SK-N-SH (cell line): ENCODE measurements at regions not wholly inside any gene's neighbourhood (a gene's known extent, or its start where the extent isn't known, plus 50 kb on each side); places are given as distances from the start of the nearest gene placed in this dataset.

Experiments used
- CTCF ChIA-PET: fragments of 300-600, 350-600 bp; formaldehyde crosslinking; extraction: SDS; loops from one replicate; lab custom pipeline; 2021; lab: Yijun Ruan, JAX
- POLR2A ChIA-PET: fragments of 350-600 bp; sonication (Branson Sonifier 250); formaldehyde crosslinking; extraction: SDS; loops from one replicate; lab custom pipeline; 2020; ENCODE audit warnings: antibody characterized with exemption, inconsistent platforms; lab: Yijun Ruan, JAX
- DNase-seq: peaks from one replicate; pipeline ENCODE4 v3.0.0; 2012
- H2AFZ ChIP-seq: fragments of 200-600 bp; sonication (generic); 2 replicates; pipeline ENCODE4 v1.8.1; 2016; ENCODE audit warnings: antibody characterized with exemption, mild to moderate bottlenecking, low read depth
- H3F3A ChIP-seq: fragments of 200-600 bp; sonication (generic); replicated peaks from 2 replicates; pipeline ENCODE3; 2016; ENCODE audit warnings: antibody characterized with exemption, mild to moderate bottlenecking; ENCODE audit not compliant: insufficient read depth
- H3K27ac ChIP-seq, 2 experiments: fragments of 200-500 bp in 1 of 2; fragments of 200-600 bp in 1 of 2; sonication (Bioruptor generic) in 1 of 2; sonication (generic), shearing (Covaris generic) in 1 of 2; 2 replicates each; pipeline versions ENCODE4 v1.5.1 to v1.6.1; 2014 to 2016; ENCODE audit warnings: low read depth in 2 of 2, inconsistent platforms in 1 of 2, low read length in 1 of 2, mild to moderate bottlenecking in 1 of 2, mixed read lengths in 1 of 2
- H3K27me3 ChIP-seq: fragments of 200-600 bp; sonication (generic), shearing (Covaris generic); 2 replicates; pipeline ENCODE4 v1.6.1; 2016; ENCODE audit warnings: mixed run types; ENCODE audit not compliant: insufficient read depth
- H3K36me3 ChIP-seq, 2 experiments: fragments of 200-500 bp in 1 of 2; fragments of 200-600 bp in 1 of 2; sonication (Bioruptor generic) in 1 of 2; sonication (generic) in 1 of 2; replicated peaks in 1 of 2; 2 replicates each; pipeline versions ENCODE3 to v1.5.1; 2014 to 2016; ENCODE audit warnings: low read length in 1 of 2, mild to moderate bottlenecking in 1 of 2; ENCODE audit not compliant: insufficient read depth in 2 of 2, control insufficient read depth in 1 of 2
- H3K4me1 ChIP-seq, 2 experiments: fragments of 200-500 bp in 1 of 2; fragments of 200-600 bp in 1 of 2; sonication (Bioruptor generic) in 1 of 2; sonication (generic), shearing (Covaris generic) in 1 of 2; 2 replicates each; pipeline versions ENCODE4 v1.5.1 to v1.6.1; 2014 to 2016; ENCODE audit warnings: low read depth in 1 of 2, low read length in 1 of 2, mixed run types in 1 of 2; ENCODE audit not compliant: insufficient read depth in 2 of 2, control insufficient read depth in 1 of 2
- H3K4me2 ChIP-seq: fragments of 200-600 bp; sonication (generic), shearing (Covaris generic); 2 replicates; pipeline ENCODE4 v1.6.1; 2017; ENCODE audit warnings: mixed run types
- H3K4me3 ChIP-seq, 2 experiments: fragments of 200-500 bp in 1 of 2; fragments of 200-600 bp in 1 of 2; sonication (Bioruptor generic) in 1 of 2; sonication (generic), shearing (Covaris generic) in 1 of 2; 2 replicates each; pipeline versions ENCODE4 v1.5.1 to v1.8.1; 2014 to 2016; ENCODE audit warnings: low read depth in 2 of 2, inconsistent platforms in 1 of 2, low read length in 1 of 2, mild to moderate bottlenecking in 1 of 2, mixed read lengths in 1 of 2, moderate library complexity in 1 of 2
- H3K79me2 ChIP-seq: fragments of 200-600 bp; sonication (generic); 2 replicates; pipeline ENCODE4 v1.8.1; 2017; ENCODE audit warnings: mild to moderate bottlenecking; ENCODE audit not compliant: insufficient read depth
- H3K9ac ChIP-seq: fragments of 200-600 bp; sonication (generic); 2 replicates; pipeline ENCODE4 v1.6.1; 2017; ENCODE audit warnings: mixed run types
- H3K9me2 ChIP-seq: fragments of 200-600 bp; sonication (generic); 2 replicates; pipeline ENCODE4 v1.6.1; 2017; ENCODE audit warnings: mixed run types
- H3K9me3 ChIP-seq: fragments of 200-600 bp; sonication (generic); 2 replicates; pipeline ENCODE4 v1.6.1; 2017; ENCODE audit warnings: mixed run types, mild to moderate bottlenecking, moderate library complexity
- H4K20me1 ChIP-seq: fragments of 200-600 bp; sonication (generic); 2 replicates; pipeline ENCODE4 v1.6.1; 2017; ENCODE audit warnings: mild to moderate bottlenecking, mixed run types; ENCODE audit not compliant: insufficient read depth
- ELF1 ChIP-seq: IDR thresholded peaks from 2 replicates; pipeline ENCODE4 v1.4.0; 2012
- EZH2phosphoT487 ChIP-seq: fragments of 200-600 bp; sonication (generic); IDR thresholded peaks from 2 replicates; pipeline ENCODE4 v1.6.1; 2017; ENCODE audit warnings: low read depth, mixed run types, mild to moderate bottlenecking, antibody characterized with exemption, moderate library complexity, borderline replicate concordance
- FOSL2 ChIP-seq: IDR thresholded peaks from 2 replicates; pipeline ENCODE4 v1.4.0; 2012; ENCODE audit warnings: low read depth, mild to moderate bottlenecking, moderate library complexity, borderline replicate concordance
- FOXJ3 ChIP-seq: sonication (generic); formaldehyde crosslinking; IDR thresholded peaks from 2 replicates; pipeline ENCODE4 v1.5.1; 2020; ENCODE audit warnings: mild to moderate bottlenecking, missing genetic modification reagents
- GABPA ChIP-seq: IDR thresholded peaks from 2 replicates; pipeline ENCODE4 v1.4.0; 2012; ENCODE audit warnings: low read depth, mild to moderate bottlenecking
- GATA2 ChIP-seq: sonication (generic); formaldehyde crosslinking; IDR thresholded peaks from 2 replicates; pipeline ENCODE4 v1.5.0; 2020; ENCODE audit warnings: mild to moderate bottlenecking, missing genetic modification reagents
- JUND ChIP-seq: IDR thresholded peaks from 2 replicates; pipeline ENCODE4 v1.4.0; 2012
- RAD21 ChIP-seq: IDR thresholded peaks from 2 replicates; pipeline ENCODE4 v1.6.1; 2012; ENCODE audit warnings: mild to moderate bottlenecking, low read length
- RFX5 ChIP-seq: IDR thresholded peaks from 2 replicates; pipeline ENCODE4 v1.6.1; 2012; ENCODE audit warnings: mild to moderate bottlenecking, improper control_type of control experiment, low read length
- RXRA ChIP-seq: IDR thresholded peaks from 2 replicates; pipeline ENCODE4 v1.4.0; 2012; ENCODE audit warnings: low read depth, mild to moderate bottlenecking, borderline replicate concordance
- SIN3A ChIP-seq: IDR thresholded peaks from 2 replicates; pipeline ENCODE4 v1.6.1; 2012; ENCODE audit warnings: low read depth, mild to moderate bottlenecking, low read length, moderate library complexity, borderline replicate concordance
- TCF12 ChIP-seq: IDR thresholded peaks from 2 replicates; pipeline ENCODE4 v1.4.0; 2012
- TEAD4 ChIP-seq: IDR thresholded peaks from 2 replicates; pipeline ENCODE4 v1.4.0; 2012; ENCODE audit warnings: mild to moderate bottlenecking, borderline replicate concordance; ENCODE audit not compliant: insufficient read depth
- WGBS: methylation state at CpG from one replicate; pipeline ENCODE4 v1.1.6; 2017; ENCODE audit warnings: low lambda C conversion rate; 5-methylcytosine and 5-hydroxymethylcytosine counted together
- TF ChIP-seq, protein P1 (sequence below): IDR thresholded peaks from 2 replicates; pipeline ENCODE4; 2012
- TF ChIP-seq, protein P2 (sequence below): fragments of 150-350 bp; IDR thresholded peaks from 2 replicates; pipeline ENCODE4 v1.6.1; 2017; ENCODE audit warnings: antibody characterized with exemption, low read length, low read depth, borderline replicate concordance

DNA sequence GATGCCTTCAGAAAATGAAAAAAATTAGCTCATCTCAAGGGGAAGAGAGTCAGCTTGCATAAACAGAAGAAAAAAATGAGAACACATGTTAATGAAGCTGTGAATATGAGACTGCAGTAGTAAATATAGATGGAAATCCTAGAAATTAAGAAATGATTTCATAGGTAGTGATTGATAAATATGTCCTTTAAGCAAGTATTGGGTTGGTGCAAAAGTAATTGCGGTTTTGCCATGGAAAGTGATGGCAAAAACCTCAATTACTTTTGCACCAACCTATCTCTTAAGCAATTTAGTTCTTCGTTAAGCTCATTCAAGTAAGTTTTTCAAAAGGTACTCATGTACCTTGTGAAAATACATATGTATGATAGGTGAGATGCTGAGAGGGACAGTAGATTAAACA is 400.9 kb downstream of the SH2D1A start:
- no peaks in the 10 kb centered on the region for H3K9me3 ChIP-seq
- H3K4me3 ChIP-seq, result no peak overlapping the region
- no peaks in the 10 kb centered on the region for H4K20me1 ChIP-seq
- H2AFZ ChIP-seq, result no peak overlapping the region
- WGBS, result 9% methylated on average over 2 of the region's 2 CpGs
- H3K4me2 ChIP-seq, result no peak overlapping the region
- H3K27ac ChIP-seq, result no peak overlapping the region
- H3K36me3 ChIP-seq, result no peaks in the 10 kb centered on the region
- H3K27me3 ChIP-seq, result no peaks in the 10 kb centered on the region
- no peaks in the 10 kb centered on the region for H3K9me2 ChIP-seq
- no peak for DNase-seq
- H3F3A ChIP-seq, result peaks cover 3% of the 10 kb centered on the region
- no peak overlapping the region for H3K9ac ChIP-seq
- no peaks in the 10 kb centered on the region for H3K79me2 ChIP-seq
- no peaks in the 10 kb centered on the region for H3K4me1 ChIP-seq
- ChIA-PET POLR2A (no interaction called here), CTCF (interaction anchor here (0.7 kb wide), 1 partner anchor 22 kb away, joined by 4 read pairs; no protein-coding TSS in a partner anchor)
- TF ChIP-seq ELF1, result no peak
- TF ChIP-seq TCF12, result no peak
- TF ChIP-seq SIN3A, result no peak
- TF ChIP-seq RXRA, result no peak
- no peak for TF ChIP-seq JUND
- no peak for TF ChIP-seq FOSL2
- no peak for TF ChIP-seq GABPA
- no peak for TF ChIP-seq RFX5

DNA sequence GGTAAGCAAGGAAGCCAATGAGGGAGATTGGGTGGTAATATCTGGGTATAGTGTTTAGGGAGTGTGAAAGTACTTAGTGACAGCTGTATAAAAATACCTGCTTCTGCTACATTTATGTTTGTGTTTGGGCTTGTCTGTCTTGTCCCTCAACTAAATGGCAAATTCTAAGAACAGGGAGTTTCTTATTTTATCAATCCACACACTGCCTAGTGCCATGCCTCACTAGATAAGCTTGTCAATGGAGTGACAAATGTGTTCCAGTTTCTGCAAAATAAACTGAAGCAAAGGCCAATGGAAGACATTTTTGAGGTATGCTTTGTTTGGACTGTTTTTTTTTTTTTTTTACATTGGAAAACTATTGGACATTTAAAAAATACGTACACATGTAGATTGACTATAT is 418.0 kb downstream of the SH2D1A start:
- H4K20me1 ChIP-seq, result no peaks in the 10 kb centered on the region
- POLR2A ChIA-PET, result no interaction called here
- no peaks in the 10 kb centered on the region for H3K79me2 ChIP-seq
- no peaks in the 10 kb centered on the region for H3F3A ChIP-seq
- H3K27ac ChIP-seq, result no peak overlapping the region
- no peaks in the 10 kb centered on the region for H3K9me3 ChIP-seq
- no peaks in the 10 kb centered on the region for H3K4me1 ChIP-seq
- 13% methylated on average over 1 of the region's 1 CpG for WGBS
- H3K4me3 ChIP-seq, result no peak overlapping the region
- CTCF ChIA-PET, result interaction anchor here (0.7 to 1.2 kb wide), 2 partner anchors 22 to 345 kb away, joined by 3 read pairs; no protein-coding TSS in a partner anchor
- H3K9ac ChIP-seq, result no peak overlapping the region
- H3K36me3 ChIP-seq, result no peaks in the 10 kb centered on the region
- no peak overlapping the region for H3K4me2 ChIP-seq
- H3K9me2 ChIP-seq, result no peaks in the 10 kb centered on the region
- no peak for TF ChIP-seq FOXJ3 (CRISPR knock-in tag)
- TF ChIP-seq, protein P1, sequence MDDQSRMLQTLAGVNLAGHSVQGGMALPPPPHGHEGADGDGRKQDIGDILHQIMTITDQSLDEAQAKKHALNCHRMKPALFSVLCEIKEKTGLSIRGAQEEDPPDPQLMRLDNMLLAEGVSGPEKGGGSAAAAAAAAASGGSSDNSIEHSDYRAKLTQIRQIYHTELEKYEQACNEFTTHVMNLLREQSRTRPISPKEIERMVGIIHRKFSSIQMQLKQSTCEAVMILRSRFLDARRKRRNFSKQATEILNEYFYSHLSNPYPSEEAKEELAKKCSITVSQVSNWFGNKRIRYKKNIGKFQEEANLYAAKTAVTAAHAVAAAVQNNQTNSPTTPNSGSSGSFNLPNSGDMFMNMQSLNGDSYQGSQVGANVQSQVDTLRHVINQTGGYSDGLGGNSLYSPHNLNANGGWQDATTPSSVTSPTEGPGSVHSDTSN, result no peak
- no peak for TF ChIP-seq TEAD4
- TF ChIP-seq EZH2phosphoT487, result no peak
- TF ChIP-seq GATA2 (CRISPR knock-in tag), result no peak
- TF ChIP-seq RAD21, result no peak
- TF ChIP-seq, protein P2, sequence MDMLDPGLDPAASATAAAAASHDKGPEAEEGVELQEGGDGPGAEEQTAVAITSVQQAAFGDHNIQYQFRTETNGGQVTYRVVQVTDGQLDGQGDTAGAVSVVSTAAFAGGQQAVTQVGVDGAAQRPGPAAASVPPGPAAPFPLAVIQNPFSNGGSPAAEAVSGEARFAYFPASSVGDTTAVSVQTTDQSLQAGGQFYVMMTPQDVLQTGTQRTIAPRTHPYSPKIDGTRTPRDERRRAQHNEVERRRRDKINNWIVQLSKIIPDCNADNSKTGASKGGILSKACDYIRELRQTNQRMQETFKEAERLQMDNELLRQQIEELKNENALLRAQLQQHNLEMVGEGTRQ, result no peak
- no peak overlapping the region for H2AFZ ChIP-seq
- DNase-seq, result no peak
- H3K27me3 ChIP-seq, result no peaks in the 10 kb centered on the region
